ENCODE measurements at regions not wholly inside any gene's neighbourhood (a gene's known extent, or its start where the extent isn't known, plus 50 kb on each side); places are given as distances from the start of the nearest gene placed in this dataset.

GRCh38 chr12:132393991-132394949 lies 64.9 kb upstream of the GALNT9 start:
- peaks cover 56% of the 10 kb centered on the region for H3K27me3 ChIP-seq (ENCODE audit: control insufficient read depth, insufficient read depth, low read length)
- H3K4me1 ChIP-seq (ENCODE audit: control insufficient read depth, insufficient read depth, low read length): peaks cover 3% of the 10 kb centered on the region
- H3K36me3 ChIP-seq (ENCODE audit: control insufficient read depth, insufficient read depth, low read length): no peaks in the 10 kb centered on the region
- H3K4me3 ChIP-seq (ENCODE audit: low read length): no peak overlapping the region
- DNase-seq: no peak
- WGBS (ENCODE audit: insufficient coverage): 86% methylated on average over 32 of the region's 36 CpGs
- no peak overlapping the region for H3K27ac ChIP-seq (ENCODE audit: low read length)
- H3K9me3 ChIP-seq (replicated peaks; ENCODE audit: control insufficient read depth, low read depth, low read length): no peaks in the 10 kb centered on the region

GRCh38 chr12:132393245-132393795 lies 63.9 kb upstream of the GALNT9 start:
- 53% methylated on average over 19 of the region's 19 CpGs for WGBS (ENCODE audit: insufficient coverage)
- Histone ChIP-seq H3K36me3 (ENCODE audit: control insufficient read depth, insufficient read depth, low read length) (no peaks in the 10 kb centered on the region), H3K4me1 (ENCODE audit: control insufficient read depth, insufficient read depth, low read length) (peaks cover 2% of the 10 kb centered on the region), H3K27me3 (ENCODE audit: control insufficient read depth, insufficient read depth, low read length) (peaks cover 56% of the 10 kb centered on the region), H3K27ac (ENCODE audit: low read length) (no peak overlapping the region), H3K9me3 (replicated peaks; ENCODE audit: control insufficient read depth, low read depth, low read length) (no peaks in the 10 kb centered on the region), H3K4me3 (ENCODE audit: low read length) (no peak overlapping the region)
- DNase-seq: no peak

- DNase-seq: no peak
- Histone ChIP-seq H3K36me3 (ENCODE audit: control insufficient read depth, insufficient read depth, low read length) (no peaks in the 10 kb centered on the region), H3K4me3 (ENCODE audit: low read length) (no peak overlapping the region), H3K27me3 (ENCODE audit: control insufficient read depth, insufficient read depth, low read length) (peaks cover 55% of the 10 kb centered on the region), H3K4me1 (ENCODE audit: control insufficient read depth, insufficient read depth, low read length) (peaks cover 2% of the 10 kb centered on the region), H3K27ac (ENCODE audit: low read length) (no peak overlapping the region), H3K9me3 (replicated peaks; ENCODE audit: control insufficient read depth, low read depth, low read length) (no peaks in the 10 kb centered on the region)
- WGBS (ENCODE audit: insufficient coverage): 71% methylated on average over 20 of the region's 43 CpGs
Observed at GRCh38 chr12:132392389-132393244, 63.2 kb upstream of the GALNT9 start.

GRCh38 chr12:132391326-132392041 lies 62.1 kb upstream of the GALNT9 start:
- H3K27me3 ChIP-seq (ENCODE audit: control insufficient read depth, insufficient read depth, low read length): peaks cover 54% of the 10 kb centered on the region
- no peaks in the 10 kb centered on the region for H3K9me3 ChIP-seq (replicated peaks; ENCODE audit: control insufficient read depth, low read depth, low read length)
- H3K36me3 ChIP-seq (ENCODE audit: control insufficient read depth, insufficient read depth, low read length): no peaks in the 10 kb centered on the region
- no peak overlapping the region for H3K27ac ChIP-seq (ENCODE audit: low read length)
- WGBS (ENCODE audit: insufficient coverage): 94% methylated on average over 33 of the region's 43 CpGs
- H3K4me3 ChIP-seq (ENCODE audit: low read length): no peak overlapping the region
- peaks cover 2% of the 10 kb centered on the region for H3K4me1 ChIP-seq (ENCODE audit: control insufficient read depth, insufficient read depth, low read length)
- DNase-seq: no peak

GRCh38 chr12:132390287-132391076 lies 61.1 kb upstream of the GALNT9 start:
- Histone ChIP-seq H3K27ac (ENCODE audit: low read length) (no peak overlapping the region), H3K27me3 (ENCODE audit: control insufficient read depth, insufficient read depth, low read length) (peaks cover 54% of the 10 kb centered on the region), H3K4me3 (ENCODE audit: low read length) (no peak overlapping the region), H3K9me3 (replicated peaks; ENCODE audit: control insufficient read depth, low read depth, low read length) (no peaks in the 10 kb centered on the region), H3K36me3 (ENCODE audit: control insufficient read depth, insufficient read depth, low read length) (no peaks in the 10 kb centered on the region), H3K4me1 (ENCODE audit: control insufficient read depth, insufficient read depth, low read length) (peaks cover 7% of the 10 kb centered on the region)
- DNase-seq: no peak
- 78% methylated on average over 19 of the region's 23 CpGs for WGBS (ENCODE audit: insufficient coverage)

- Histone ChIP-seq H3K27me3 (ENCODE audit: control insufficient read depth, insufficient read depth, low read length) (peaks cover 55% of the 10 kb centered on the region), H3K4me3 (ENCODE audit: low read length) (no peak overlapping the region), H3K27ac (ENCODE audit: low read length) (no peak overlapping the region), H3K4me1 (ENCODE audit: control insufficient read depth, insufficient read depth, low read length) (peaks cover 7% of the 10 kb centered on the region), H3K36me3 (ENCODE audit: control insufficient read depth, insufficient read depth, low read length) (no peaks in the 10 kb centered on the region), H3K9me3 (replicated peaks; ENCODE audit: control insufficient read depth, low read depth, low read length) (no peaks in the 10 kb centered on the region)
- no peak for DNase-seq
- WGBS (ENCODE audit: insufficient coverage): 57% methylated on average over 7 of the region's 21 CpGs
Observed at GRCh38 chr12:132389526-132390286, 60.3 kb upstream of the GALNT9 start.

- no peaks in the 10 kb centered on the region for H3K9me3 ChIP-seq (replicated peaks; ENCODE audit: control insufficient read depth, low read depth, low read length)
- no peak overlapping the region for H3K4me3 ChIP-seq (ENCODE audit: low read length)
- H3K27me3 ChIP-seq (ENCODE audit: control insufficient read depth, insufficient read depth, low read length): peaks cover 53% of the 10 kb centered on the region
- H3K4me1 ChIP-seq (ENCODE audit: control insufficient read depth, insufficient read depth, low read length): peaks cover 7% of the 10 kb centered on the region
- WGBS (ENCODE audit: insufficient coverage): 39% methylated on average over 16 of the region's 16 CpGs
- DNase-seq: no peak
- no peak overlapping the region for H3K27ac ChIP-seq (ENCODE audit: low read length)
- no peaks in the 10 kb centered on the region for H3K36me3 ChIP-seq (ENCODE audit: control insufficient read depth, insufficient read depth, low read length)
Observed at GRCh38 chr12:132389026-132389425, 59.6 kb upstream of the GALNT9 start.

GRCh38 chr12:132388379-132389015 lies 59.1 kb upstream of the GALNT9 start:
- H3K4me3 ChIP-seq (ENCODE audit: low read length): no peak overlapping the region
- H3K9me3 ChIP-seq (replicated peaks; ENCODE audit: control insufficient read depth, low read depth, low read length): no peaks in the 10 kb centered on the region
- H3K27me3 ChIP-seq (ENCODE audit: control insufficient read depth, insufficient read depth, low read length): peaks cover 54% of the 10 kb centered on the region
- no peak for DNase-seq
- H3K27ac ChIP-seq (ENCODE audit: low read length): no peak overlapping the region
- 42% methylated on average over 10 of the region's 13 CpGs for WGBS (ENCODE audit: insufficient coverage)
- no peaks in the 10 kb centered on the region for H3K36me3 ChIP-seq (ENCODE audit: control insufficient read depth, insufficient read depth, low read length)
- H3K4me1 ChIP-seq (ENCODE audit: control insufficient read depth, insufficient read depth, low read length): peaks cover 7% of the 10 kb centered on the region
